Right renal cortex interstitium (tissue), 3 donors: ENCODE measurements at regions not wholly inside any gene's neighbourhood (a gene's known extent, or its start where the extent isn't known, plus 50 kb on each side); places are given as distances from the start of the nearest gene placed in this dataset.

Experiments used
- DNase-seq, 3 donors: peaks; one replicate each; pipeline ENCODE4 v3.0.0-alpha.2; 2013; ENCODE audit warnings: low read depth in 3 of 3, low spot score in 2 of 3

DNA sequence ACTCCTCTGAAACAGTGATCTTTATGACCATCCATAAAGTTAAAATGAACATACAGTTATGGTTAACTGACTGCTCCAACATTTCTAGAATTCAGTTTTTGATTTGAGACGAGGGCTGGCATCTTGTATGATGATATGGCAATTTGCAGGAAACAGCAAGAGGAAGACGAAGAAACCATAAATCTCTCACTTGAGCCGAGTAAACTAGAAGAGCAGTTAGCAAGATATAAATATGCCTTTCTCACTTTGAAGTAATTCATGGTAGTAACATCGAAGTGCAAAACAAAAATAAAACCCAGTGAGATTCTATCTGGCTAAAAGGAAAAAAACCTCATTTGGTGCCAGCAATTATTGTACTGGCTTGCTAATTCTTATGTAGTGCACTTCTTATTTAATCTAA, 139.0 kb upstream of the SPRY1 start:
- no peak for DNase-seq

DNA sequence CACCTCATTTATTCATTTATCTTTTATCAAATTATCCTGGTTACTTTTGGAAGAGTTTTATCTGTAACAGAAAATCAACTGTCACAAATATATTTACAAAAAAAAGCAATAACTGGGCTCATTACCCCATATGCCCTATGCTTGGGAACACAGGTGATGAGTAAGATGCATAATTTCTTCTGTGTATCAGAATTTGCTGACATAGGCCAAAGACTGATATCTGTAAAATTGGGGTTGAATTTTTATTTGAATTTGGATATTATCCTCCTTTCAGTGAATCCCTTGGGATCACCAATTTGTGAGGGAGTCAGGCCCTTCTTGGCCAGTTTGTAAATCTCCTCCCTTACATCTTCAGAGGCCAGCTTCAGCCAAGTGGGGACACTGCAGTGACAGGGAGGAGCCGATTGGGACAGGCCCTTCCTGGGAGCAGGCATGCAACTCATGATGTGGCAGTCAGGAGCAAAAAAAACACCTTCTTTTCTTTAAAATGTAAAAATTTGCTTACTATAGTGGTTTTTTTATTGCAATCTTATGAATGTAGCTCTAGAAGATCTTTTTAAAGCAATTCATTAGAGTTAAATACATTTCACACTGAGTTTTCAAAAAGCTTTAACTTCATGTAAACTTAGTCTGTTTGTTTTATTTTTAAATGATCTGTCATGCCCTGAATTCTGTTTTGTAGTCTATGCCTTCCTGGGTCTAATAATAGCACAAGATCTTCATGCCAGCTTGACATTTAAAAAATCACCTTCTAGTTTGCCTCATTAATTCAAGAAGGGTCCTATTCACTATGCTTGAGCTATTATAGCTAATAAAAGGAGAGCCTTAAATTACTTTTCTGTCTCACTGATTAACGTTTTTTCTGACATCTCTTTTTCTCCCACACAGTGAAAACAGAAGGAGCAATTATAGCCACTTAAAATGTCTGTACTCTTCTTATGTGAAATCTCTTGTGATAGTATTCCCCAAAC, 136.6 kb upstream of the SPRY1 start:
- DNase-seq: peak in 1 of 3 donors; percentile 61

DNA sequence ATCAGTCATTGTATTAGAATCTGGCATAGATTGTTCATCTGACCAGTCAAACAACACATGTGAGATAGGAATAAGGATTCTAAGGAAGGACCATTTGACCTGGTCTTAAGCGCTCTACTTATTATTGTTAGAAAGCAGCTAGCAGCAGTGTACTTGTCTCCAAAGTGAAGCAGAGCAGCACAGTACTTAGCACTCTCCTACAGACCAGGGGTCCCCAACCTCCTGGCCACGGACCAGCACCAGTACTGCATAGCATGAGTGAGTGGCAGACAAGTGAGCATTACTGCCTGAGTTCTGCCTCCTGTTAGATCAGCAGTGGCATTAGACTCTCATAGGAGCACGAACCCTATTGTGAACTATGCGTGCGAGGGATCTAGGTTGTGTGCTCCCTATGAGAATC, 135.9 kb upstream of the SPRY1 start:
- DNase-seq: no peak

DNA sequence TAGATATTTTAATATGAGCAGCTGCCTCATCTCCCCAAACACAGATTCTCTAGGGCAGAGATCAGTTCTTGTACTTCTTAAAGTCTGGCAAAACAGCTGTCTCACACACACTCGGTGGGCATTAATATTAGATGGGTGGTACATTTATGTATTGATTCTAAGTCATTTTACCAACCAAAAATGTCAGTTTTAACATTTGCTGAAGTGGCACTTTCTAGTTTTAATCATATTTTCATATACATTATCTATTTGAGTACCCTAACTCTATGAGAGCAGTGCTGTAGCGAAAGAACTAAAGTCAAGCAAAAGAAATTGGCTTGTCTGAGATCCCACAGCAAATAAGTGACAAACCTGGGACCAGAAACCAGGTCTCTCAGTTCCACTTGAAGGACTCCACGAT, 134.5 kb upstream of the SPRY1 start:
- DNase-seq: no peak

DNA sequence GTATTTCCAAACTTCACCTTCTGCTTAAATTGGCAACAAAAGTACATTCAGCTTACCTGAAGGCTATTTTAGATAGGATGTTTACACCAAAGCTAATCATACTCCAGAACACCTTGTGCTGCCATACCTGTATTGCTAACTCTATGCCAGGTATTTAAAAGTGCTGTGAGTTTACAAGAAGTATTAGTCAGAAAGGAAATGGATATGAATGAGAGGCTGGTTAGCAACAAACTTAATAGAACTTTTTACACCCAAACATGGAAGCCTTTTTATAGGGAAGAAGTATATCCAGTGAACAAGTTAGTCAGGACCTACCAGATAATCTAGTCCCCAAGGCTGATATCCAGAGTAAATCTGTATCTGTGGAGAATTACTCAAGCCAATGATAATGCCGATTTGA, 131.2 kb upstream of the SPRY1 start:
- no peak for DNase-seq

DNA sequence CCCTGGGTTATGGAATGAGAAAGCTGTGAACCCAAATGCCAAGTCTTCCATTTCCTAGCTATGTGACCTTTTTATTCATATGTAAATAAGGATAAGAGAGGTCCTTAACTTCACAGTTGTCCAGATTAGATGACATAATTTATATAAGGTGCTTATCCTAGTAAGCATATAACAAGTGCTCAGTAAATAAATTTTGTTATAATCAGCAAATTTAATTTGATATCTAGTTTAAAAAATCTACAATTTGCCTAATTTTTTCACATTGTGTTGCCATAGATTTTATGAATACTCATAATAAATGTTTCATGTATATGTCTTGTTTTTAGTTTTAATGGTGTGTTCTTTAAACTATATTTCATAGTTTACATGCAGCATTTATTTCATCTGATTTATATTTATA, 130.4 kb upstream of the SPRY1 start:
- no peak for DNase-seq

DNA sequence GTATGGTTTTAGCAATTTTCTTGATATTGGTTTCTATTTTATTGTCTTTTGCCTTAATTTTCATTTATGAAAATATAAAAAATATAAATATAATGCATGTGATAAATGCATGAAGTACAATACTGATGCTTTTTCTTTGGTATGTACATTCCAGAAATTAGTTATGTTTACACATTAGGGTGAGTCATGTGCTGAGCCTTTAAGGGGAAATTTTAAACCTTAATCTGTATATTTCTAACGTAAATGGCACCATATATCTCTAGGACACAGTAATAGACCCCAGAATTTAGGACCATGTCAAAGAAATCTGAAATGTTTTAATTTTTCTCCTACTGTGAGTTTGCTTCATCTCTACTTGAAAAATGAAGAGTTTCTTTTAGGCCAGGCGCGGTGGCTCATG, 117.8 kb upstream of the SPRY1 start:
- no peak for DNase-seq

DNA sequence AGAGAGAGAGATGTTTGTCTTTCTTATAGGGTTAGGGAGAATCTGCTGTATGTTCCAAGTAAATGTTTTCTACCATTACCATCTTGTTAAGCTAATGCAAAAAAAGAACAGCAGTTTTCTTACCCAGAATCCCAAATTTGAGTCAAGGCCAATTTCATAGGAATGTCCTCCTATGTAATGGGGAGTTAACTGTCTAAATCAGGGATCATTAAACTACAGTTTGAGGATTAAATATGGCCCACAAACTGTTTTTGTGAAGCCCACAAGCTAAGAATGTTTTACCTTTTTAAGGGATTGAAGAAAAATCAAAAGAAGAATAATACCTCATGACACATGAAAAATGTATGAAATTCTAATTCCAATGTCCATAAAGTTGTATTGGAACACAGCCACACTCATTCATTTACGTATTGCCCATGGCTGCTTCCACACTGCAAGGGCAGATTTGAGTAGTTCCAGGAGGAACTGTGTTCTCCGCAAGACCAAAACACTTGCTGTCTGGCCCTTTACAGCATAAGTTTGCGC, 113.2 kb upstream of the SPRY1 start:
- no peak for DNase-seq

DNA sequence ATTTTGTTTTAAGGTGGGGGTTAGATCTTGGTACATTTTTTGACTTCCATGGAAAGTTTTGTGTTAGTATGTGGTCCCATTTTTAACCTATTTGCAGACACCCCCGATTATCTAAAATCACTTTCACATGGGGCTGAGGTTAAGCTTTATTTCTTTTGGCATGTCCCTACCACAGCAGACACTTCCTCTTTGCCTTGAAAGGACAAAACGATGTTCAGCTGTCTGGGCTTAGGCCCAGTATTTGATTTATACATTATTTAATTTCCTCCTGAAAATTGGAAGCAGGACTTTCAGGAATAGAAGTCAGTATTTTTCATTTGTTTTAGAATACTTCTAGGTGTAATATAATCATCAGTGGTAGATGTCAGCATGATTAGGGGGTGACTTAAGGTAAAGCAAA, 112.4 kb upstream of the SPRY1 start:
- DNase-seq: no peak

DNA sequence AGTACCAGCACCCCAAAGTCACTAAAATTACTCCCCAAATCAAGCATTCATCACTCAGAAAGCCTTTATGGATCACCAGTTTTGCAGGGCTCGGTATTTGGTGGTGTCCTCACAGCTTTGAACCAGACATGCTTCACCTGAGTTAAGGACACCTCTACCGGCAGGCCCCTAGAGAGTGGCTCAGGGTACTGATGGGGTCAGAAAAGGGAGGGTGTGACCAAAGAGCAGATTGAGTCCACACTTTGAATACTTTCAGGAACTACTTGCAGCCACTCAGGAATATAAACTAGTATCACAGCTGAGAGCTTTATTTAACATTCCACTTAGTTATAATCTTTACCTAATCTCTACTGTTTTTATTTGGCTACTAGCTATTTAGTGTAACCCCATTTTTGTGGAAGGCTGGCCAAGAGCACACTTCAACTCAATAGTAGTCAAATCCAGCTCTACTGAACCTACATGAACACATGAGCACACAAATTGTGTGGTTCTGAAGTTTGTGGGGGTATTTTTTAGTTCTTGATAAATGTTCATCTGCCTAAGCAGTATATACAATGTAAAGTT, 109.6 kb upstream of the SPRY1 start:
- DNase-seq: no peak

DNA sequence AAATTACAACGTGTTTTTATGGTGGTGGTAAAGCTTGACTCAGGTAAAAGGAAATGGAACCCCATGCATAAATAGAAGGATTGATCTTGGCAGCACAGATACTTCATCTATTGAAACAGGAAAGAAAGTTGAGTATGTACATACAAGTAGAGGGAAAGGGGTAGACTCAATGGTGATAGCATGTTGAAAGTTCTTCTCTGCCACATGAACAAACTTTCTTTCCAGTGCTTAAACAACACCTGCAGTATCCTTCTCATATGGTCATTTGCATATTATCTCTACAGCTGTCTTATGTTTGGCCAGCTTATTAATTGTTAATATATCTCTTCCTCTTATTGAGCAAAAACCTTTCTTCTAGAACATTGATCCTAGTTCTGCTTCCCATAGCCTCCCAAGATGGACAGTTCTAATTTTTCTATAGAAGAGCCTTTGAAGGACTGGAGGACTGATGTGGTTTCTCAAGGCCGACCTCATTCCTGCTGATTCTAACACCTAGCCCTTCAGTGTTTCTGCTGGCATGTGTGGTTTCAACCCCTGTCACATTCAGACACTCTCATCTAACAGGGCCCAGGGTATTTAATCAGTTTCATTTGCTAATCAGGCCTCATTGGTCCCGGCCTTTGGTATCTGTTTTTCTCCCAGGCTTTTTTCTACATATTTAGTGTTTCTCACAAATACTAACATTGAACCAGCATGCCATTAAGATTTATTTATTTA, 108.1 kb upstream of the SPRY1 start:
- no peak for DNase-seq

DNA sequence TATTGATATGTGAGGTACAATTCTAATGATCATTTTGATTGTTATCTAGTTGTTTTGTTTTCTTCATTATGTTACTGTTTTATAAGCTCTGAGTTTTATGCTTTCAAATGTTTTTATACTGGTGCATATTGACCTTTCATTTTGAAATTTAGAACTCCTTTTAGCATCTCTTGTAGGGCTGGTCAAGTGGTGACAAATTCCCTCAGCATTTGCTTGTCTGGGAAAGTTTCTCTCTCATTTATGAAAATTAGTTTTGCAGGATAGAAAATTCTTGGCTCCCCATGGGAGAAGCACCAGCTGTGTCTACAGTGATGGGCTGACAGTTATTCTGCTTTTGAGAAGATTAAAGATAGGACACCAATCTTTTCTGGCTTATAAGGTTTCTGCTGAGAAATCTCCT, 105.3 kb upstream of the SPRY1 start:
- no peak for DNase-seq

DNA sequence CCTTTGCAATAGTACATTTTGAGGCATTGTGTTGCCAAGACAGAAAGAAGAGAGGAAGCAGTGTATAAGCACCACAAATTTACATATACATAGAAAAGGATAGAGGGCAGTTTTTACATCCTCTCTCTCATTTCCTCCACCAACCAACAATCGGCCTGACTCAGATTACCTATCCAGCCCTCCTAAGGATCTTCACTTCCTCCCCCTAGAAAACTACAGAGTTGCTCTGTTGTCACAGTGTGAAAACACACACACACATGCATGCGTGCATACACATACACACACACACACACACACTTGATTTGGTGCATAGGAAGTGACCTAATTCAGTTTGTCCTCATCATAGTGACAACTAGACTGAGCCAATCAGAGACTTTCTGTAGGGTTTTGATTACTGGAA, 98.8 kb upstream of the SPRY1 start:
- DNase-seq: no peak

DNA sequence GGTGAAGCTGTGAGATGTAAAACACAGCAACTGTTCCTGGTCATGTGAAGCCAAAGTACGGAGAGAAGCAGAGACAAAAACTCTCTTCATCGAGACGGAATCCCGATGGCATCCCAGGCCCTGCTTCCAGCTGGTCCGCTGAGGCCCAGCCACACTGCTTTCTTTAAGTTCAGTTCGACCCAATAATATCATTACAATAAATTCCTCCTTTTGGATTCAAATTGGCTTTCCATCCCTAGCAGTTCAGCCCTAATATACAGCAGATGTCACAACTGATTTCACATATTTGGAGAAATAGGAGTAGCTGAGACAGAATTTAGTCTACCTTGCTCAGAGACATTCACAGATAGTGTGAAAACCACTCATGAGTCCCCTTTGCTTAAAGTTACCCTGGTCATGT, 98.3 kb upstream of the SPRY1 start:
- DNase-seq: no peak

DNA sequence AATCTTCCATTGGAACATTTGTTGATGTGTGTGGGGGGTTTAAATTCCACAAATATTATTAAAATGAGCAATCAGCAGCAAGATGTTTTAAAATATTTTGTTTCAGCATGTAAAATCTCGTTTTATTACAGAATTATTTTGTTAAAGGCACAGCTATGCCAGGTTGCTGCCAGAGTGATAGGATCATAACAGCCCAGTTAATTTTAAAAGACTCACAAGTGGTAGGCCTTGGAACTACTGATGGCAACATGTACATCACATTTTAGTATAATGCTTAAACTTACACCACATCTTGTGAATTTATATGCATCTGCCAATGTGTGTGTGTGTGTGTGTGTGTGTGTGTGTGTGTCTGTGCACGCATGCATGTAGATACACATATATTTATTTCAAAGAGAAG, 97.8 kb upstream of the SPRY1 start:
- no peak for DNase-seq

DNA sequence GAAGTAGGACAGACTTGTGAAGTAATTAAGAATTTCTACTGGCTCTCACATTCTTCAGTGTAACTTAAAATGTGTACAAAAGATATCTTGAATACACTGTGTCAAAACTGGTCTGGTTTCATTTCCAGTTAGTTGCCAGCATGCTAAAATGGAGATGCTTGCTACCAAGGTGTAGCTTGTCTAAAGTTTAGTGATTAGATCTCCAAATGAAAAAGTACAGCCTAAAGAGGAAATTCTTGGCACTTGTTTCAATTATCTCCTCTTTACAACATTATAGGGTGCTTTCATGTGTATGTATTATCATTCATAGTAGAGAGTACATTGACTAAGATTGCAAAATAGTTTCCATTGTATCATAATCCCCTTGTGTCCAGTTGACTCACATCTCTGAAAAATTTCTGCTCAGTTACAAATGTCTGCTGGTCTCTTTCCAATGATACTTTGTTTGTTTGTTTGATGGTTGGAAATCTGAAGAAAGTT, 97.3 kb upstream of the SPRY1 start:
- no peak for DNase-seq

DNA sequence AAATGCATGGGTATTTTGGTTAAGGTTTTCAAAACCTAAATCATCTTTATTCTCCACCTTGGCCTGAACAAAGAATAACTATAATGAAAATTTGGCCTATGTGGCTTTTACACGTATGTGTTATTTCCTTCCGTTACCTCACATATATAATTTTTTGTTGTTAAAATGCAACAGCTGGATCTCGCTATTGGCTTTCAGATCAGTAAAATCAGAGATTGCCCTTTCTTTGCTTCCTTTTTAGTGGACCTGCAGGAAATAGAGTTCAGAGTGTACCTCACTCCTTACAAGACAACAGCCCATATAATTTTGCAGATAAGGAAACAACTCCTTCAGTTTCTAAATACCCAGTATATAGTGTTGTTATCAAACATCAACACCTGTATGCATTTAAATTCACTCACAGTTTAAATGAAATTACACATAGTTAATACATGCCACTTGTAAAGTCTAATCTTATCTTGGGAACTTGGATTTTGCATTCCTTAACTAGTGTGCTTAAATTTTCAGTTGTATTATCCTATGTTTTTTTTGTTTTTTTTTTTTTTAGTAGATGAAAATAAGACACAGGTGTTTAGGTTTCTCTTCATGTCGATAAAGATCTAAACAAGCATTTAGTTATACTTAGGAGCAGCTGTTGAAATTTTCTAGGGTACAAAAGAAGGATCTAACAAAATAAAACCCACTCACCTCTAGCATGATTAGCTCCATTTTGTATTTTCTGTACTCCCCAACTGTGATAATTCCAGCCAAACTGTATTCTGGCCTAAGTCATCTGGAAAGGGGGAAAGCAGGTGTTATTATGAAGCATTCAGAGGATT, 96.2 kb upstream of the SPRY1 start:
- DNase-seq: no peak

DNA sequence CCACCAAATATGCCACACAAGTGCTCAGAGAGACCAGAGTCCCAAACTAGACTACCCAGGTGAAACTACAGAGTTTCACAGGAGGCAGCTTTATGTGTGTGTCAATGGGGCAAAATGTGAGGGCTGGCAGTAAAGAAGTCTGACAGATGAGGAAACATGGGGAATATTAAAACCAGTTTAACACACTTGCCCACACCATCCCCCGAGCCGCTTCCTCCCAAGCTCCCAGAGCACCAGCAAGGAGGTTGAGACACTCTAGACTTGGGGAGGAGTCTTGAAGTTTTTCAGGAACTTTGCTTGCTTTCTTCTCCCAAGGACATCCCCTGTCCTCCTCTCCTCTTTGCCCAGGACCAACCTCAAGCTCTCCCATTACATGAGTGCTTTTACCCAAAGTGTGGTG, 94.7 kb upstream of the SPRY1 start:
- DNase-seq: no peak

DNA sequence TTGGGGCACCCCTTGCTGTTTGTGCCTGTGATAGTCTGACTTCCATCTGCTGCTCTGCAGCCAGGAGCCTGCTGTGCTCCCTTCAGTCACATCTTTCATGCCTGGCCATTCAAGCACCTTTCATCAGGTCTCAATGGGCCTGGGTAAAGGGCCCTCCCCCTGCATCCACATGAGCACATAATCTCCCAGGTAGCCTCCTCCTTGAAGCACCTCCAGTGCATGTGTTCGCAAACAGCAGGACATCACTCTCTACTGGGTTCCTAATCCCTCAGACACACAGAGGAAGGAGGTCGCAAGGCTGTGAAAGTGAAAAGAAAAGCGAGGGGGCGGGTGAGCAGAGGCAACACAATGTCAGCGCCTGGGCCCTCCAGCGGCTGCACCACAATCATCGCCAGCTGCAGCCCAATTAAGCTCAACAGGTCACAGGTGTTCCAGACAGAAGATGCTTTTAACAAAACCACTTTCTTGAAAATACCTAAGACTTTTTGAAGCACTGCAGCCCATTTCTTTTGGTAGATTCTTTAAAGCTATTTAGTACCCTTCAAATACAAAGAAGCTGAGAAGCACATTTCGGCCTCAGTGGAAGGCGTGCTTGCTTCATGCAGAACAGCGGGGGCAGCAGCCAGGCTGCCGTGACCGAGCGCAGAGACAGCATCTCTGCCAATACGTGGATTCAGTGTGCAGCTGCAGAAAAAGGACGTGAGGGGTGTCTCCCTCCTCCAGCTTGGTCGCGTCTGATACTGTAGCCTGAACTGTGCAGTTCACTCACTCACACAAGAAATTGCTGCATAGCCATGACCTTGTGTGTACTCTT, 92.2 kb upstream of the SPRY1 start:
- no peak for DNase-seq

DNA sequence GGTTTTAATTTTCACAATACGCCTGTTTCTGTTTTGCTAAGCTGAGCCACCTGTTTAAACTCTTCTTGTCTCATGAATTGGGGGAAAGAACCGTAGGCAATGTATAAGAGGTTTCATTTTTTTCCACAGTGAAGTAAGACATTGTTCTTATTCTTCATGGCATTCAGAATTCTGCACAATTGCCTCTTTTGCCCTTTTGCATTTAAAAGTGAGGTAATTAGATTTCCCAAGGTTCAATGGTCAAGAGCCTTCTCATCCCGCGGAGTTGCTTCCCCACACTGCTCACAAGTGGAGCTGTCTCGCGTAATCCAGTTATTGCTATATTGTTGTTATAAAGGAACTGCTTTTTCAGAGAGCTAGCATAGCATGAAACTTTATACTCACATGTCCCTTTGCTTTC, 90.9 kb upstream of the SPRY1 start:
- DNase-seq: no peak
